PC-3 (cell line): ENCODE measurements at regions not wholly inside any gene's neighbourhood (a gene's known extent, or its start where the extent isn't known, plus 50 kb on each side); places are given as distances from the start of the nearest gene placed in this dataset.

Source experiments
- ATAC-seq: fragments of 200-7000 bp; cut with Tn5 transposase; 2 replicates; pipeline ENCODE4 v1.9.1; 2020; ENCODE audit warnings: mild to moderate bottlenecking, moderate library complexity
- BruUV-seq: library from RNA; stranded (reverse); fragments of 400-500 nt; replicated peaks from 2 replicates; lab custom pipeline; 2021; lab: Mats Ljungman, UMichigan
- CTCF ChIA-PET: fragments of 300-600 bp; sonication (Branson Sonifier 250); formaldehyde crosslinking; loops from one replicate; lab custom pipeline; 2022; ENCODE audit warnings: antibody characterized with exemption; lab: Charles Lee
- POLR2A ChIA-PET: fragments of 300-600 bp; sonication (Branson Sonifier 250); formaldehyde crosslinking; loops from one replicate; lab custom pipeline; 2022; ENCODE audit warnings: antibody characterized with exemption; ENCODE audit not compliant: unreplicated experiment; lab: Charles Lee
- DNase-seq: peaks from one replicate; pipeline ENCODE4 v3.0.0-alpha.2; 2015
- H2AFZ ChIP-seq: fragments of 300-600 bp; sonication (generic); 2 replicates; pipeline ENCODE4 v1.6.0; 2016; ENCODE audit warnings: antibody characterized with exemption, low read length
- H3F3A ChIP-seq: fragments of 300-600 bp; sonication (generic); one replicate; pipeline ENCODE4 v1.6.0; 2017; ENCODE audit warnings: antibody characterized with exemption, low read length, control low read depth, mild to moderate bottlenecking; ENCODE audit not compliant: unreplicated experiment
- H3K27ac ChIP-seq: fragments of 300-600 bp; sonication (generic); 2 replicates; pipeline ENCODE4 v1.5.1; 2016; ENCODE audit warnings: mild to moderate bottlenecking, low read length
- H3K27me3 ChIP-seq: fragments of 300-600 bp; sonication (generic); 2 replicates; pipeline ENCODE4 v1.6.1; 2016; ENCODE audit warnings: low read length, mixed read lengths
- H3K36me3 ChIP-seq: fragments of 300-600 bp; sonication (generic); 2 replicates; pipeline ENCODE4 v1.6.1; 2016; ENCODE audit warnings: low read depth, mixed run types, low read length, mixed read lengths
- H3K4me1 ChIP-seq: fragments of 300-600 bp; sonication (generic); 2 replicates; pipeline ENCODE4 v1.5.1; 2016; ENCODE audit warnings: low read length; ENCODE audit not compliant: insufficient read depth
- H3K4me2 ChIP-seq: fragments of 300-600 bp; sonication (generic); 2 replicates; pipeline ENCODE4 v1.6.0; 2016; ENCODE audit warnings: low read length
- H3K4me3 ChIP-seq: fragments of 300-600 bp; sonication (generic); 2 replicates; pipeline ENCODE4 v1.5.1; 2016; ENCODE audit warnings: mild to moderate bottlenecking, low read length, mixed read lengths
- H3K79me2 ChIP-seq: fragments of 300-600 bp; sonication (generic); 2 replicates; pipeline ENCODE4 v1.6.1; 2017; ENCODE audit warnings: low read length, mixed read lengths
- H3K9ac ChIP-seq: fragments of 300-600 bp; sonication (generic); 2 replicates; pipeline ENCODE4 v1.6.0; 2016; ENCODE audit warnings: mild to moderate bottlenecking, low read length
- H3K9me2 ChIP-seq: fragments of 300-600 bp; sonication (generic); replicated peaks from 2 replicates; pipeline ENCODE4 v1.6.1; 2016; ENCODE audit warnings: mixed run types, low read length, mixed read lengths
- H3K9me3 ChIP-seq: fragments of 300-600 bp; sonication (generic); 2 replicates; pipeline ENCODE4 v1.6.1; 2016; ENCODE audit warnings: low read length, mixed read lengths
- H4K20me1 ChIP-seq: fragments of 300-600 bp; sonication (generic); 2 replicates; pipeline ENCODE4 v1.6.1; 2016; ENCODE audit warnings: low read length, mixed read lengths
- EZH2 ChIP-seq: fragments of 300-600 bp; sonication (generic); IDR thresholded peaks from one replicate; pipeline ENCODE4 v1.6.1; 2017; ENCODE audit warnings: antibody characterized with exemption, mild to moderate bottlenecking, low read length; ENCODE audit not compliant: unreplicated experiment
- EZH2phosphoT487 ChIP-seq: fragments of 300-600 bp; sonication (generic); IDR thresholded peaks from 2 replicates; pipeline ENCODE4 v1.6.1; 2018; ENCODE audit warnings: mild to moderate bottlenecking, antibody characterized with exemption, low read length, borderline replicate concordance
- intact Hi-C: fragments of 100-400 bp; cut with micrococcal nuclease; formaldehyde crosslinking; loops from 2 replicates; pipeline ENCODE4 v1.9.0; 2023
- TF ChIP-seq, protein P1 (sequence below): fragments of 300-600 bp; sonication (generic); conservative IDR thresholded peaks from 2 replicates; pipeline ENCODE4 v1.5.1; 2017; ENCODE audit warnings: antibody characterized with exemption, low read depth, mild to moderate bottlenecking, low read length

DNA sequence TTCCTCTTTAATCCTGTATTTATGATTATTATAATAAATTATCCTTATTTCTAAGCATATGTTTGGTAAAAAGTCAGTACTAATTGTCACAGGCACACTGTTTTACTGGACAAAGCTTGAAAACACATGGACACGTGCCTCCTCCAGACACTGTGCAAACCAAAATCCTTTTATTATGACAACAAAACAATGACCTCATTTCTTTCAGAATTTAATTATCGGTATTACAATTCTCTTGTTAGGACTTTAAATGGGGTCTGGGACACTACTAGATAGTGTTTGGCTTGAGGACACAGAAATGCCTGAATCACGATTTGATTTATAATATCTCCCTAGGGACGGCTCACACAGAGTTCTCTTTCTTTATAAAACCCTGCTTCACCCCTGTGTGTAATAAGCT is 107.3 kb upstream of the IGSF10 start:
- no peak overlapping the region for H3K27ac ChIP-seq
- no peaks in the 10 kb centered on the region for H3K36me3 ChIP-seq
- H3K9ac ChIP-seq: no peak overlapping the region
- CTCF ChIA-PET: no interaction called here
- no peaks in the 10 kb centered on the region for H4K20me1 ChIP-seq
- no peak overlapping the region for H3K4me3 ChIP-seq
- DNase-seq (no peak), ATAC-seq (no peak)
- TF ChIP-seq, protein P1, sequence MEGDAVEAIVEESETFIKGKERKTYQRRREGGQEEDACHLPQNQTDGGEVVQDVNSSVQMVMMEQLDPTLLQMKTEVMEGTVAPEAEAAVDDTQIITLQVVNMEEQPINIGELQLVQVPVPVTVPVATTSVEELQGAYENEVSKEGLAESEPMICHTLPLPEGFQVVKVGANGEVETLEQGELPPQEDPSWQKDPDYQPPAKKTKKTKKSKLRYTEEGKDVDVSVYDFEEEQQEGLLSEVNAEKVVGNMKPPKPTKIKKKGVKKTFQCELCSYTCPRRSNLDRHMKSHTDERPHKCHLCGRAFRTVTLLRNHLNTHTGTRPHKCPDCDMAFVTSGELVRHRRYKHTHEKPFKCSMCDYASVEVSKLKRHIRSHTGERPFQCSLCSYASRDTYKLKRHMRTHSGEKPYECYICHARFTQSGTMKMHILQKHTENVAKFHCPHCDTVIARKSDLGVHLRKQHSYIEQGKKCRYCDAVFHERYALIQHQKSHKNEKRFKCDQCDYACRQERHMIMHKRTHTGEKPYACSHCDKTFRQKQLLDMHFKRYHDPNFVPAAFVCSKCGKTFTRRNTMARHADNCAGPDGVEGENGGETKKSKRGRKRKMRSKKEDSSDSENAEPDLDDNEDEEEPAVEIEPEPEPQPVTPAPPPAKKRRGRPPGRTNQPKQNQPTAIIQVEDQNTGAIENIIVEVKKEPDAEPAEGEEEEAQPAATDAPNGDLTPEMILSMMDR: no peak
- TF ChIP-seq EZH2phosphoT487 (no peak), EZH2 (no peak)
- H3K9me3 ChIP-seq: no peaks in the 10 kb centered on the region
- POLR2A ChIA-PET: no interaction called here
- H3K27me3 ChIP-seq: no peaks in the 10 kb centered on the region
- no peaks in the 10 kb centered on the region for H3K4me1 ChIP-seq
- no peak overlapping the region for H2AFZ ChIP-seq
- no peaks in the 10 kb centered on the region for H3F3A ChIP-seq
- no peak overlapping the region for H3K4me2 ChIP-seq
- H3K9me2 ChIP-seq: no peaks in the 10 kb centered on the region
- BruUV-seq: no TSS peak
- intact Hi-C loops: no loop called here
- H3K79me2 ChIP-seq: no peaks in the 10 kb centered on the region

DNA sequence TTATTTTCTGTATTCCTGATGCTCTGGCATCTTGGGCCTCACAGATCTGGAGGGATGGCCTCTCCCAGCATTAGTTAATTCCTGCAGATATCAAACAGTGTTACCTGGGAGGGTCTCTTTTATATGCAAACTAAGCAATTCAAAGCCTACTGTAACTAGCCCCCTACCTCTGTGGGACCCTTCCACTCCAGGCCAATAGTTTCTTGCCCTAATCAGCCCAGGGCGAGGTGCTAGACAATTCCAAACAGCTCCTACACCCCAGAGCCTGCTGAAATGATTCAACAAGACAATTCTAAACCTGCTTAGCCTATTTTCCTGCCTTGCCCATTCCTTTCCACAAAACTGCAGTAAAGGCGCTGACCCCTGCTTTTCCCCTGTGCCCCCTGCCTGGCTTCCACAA is 106.6 kb upstream of the IGSF10 start:
- Histone ChIP-seq H3K4me2 (no peak overlapping the region), H3K36me3 (no peaks in the 10 kb centered on the region), H2AFZ (no peak overlapping the region), H3F3A (no peaks in the 10 kb centered on the region), H4K20me1 (no peaks in the 10 kb centered on the region), H3K9me2 (no peaks in the 10 kb centered on the region), H3K79me2 (no peaks in the 10 kb centered on the region), H3K4me1 (no peaks in the 10 kb centered on the region; the same call in 1 of the 2 replicates), H3K9ac (no peak overlapping the region), H3K4me3 (no peak overlapping the region), H3K27me3 (no peaks in the 10 kb centered on the region), H3K27ac (no peak overlapping the region), H3K9me3 (no peaks in the 10 kb centered on the region)
- no TSS peak for BruUV-seq
- intact Hi-C loops: no loop called here
- TF ChIP-seq EZH2phosphoT487 (no peak), EZH2 (no peak)
- TF ChIP-seq, protein P1: no peak
- POLR2A ChIA-PET: no interaction called here
- ATAC-seq: no peak
- no peak for DNase-seq
- CTCF ChIA-PET: no interaction called here

DNA sequence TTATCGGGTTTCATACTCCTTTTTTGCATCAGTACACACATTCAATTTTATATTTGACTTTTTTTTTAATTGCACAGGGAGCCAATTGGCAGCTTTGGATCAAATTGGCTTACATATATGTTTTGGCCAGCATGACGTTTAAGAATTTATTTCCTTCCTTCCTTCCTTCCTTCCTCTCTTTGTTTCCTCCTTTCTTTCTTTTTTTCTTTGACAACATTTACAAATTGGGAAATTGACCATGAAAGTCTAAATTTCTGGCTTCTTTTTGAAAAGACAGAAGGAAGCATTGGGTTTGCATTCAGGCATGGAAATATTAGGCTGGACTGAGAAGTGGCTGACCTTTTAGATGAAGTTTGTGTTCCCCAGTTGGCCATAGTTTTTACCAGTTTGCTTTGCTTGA is 103.4 kb upstream of the IGSF10 start:
- TF ChIP-seq, protein P1: no peak
- TF ChIP-seq EZH2phosphoT487 (no peak), EZH2 (no peak)
- no peak for DNase-seq
- no peaks in the 10 kb centered on the region for H4K20me1 ChIP-seq
- no peaks in the 10 kb centered on the region for H3K9me2 ChIP-seq
- no TSS peak for BruUV-seq
- no peaks in the 10 kb centered on the region for H3K36me3 ChIP-seq
- ChIA-PET CTCF (no interaction called here), POLR2A (interaction anchor here (0.7 kb wide), 1 partner anchor 42 kb away, joined by 3 read pairs; no protein-coding TSS in a partner anchor)
- no peak overlapping the region for H3K4me3 ChIP-seq
- H3K79me2 ChIP-seq: no peaks in the 10 kb centered on the region
- intact Hi-C loops: loop anchor here (1.0 kb wide), 1 partner anchor 10 kb away; no protein-coding TSS in a partner anchor
- no peaks in the 10 kb centered on the region for H3K27me3 ChIP-seq
- no peaks in the 10 kb centered on the region for H3K9me3 ChIP-seq
- no peak overlapping the region for H3K4me2 ChIP-seq
- H3F3A ChIP-seq: no peaks in the 10 kb centered on the region
- H2AFZ ChIP-seq: no peak overlapping the region
- H3K9ac ChIP-seq: no peak overlapping the region
- H3K4me1 ChIP-seq: peaks cover 10% of the 10 kb centered on the region
- no peak for ATAC-seq
- H3K27ac ChIP-seq: no peak overlapping the region
